ENCODE measurements at regions not wholly inside any gene's neighbourhood (a gene's known extent, or its start where the extent isn't known, plus 50 kb on each side); places are given as distances from the start of the nearest gene placed in this dataset.

DNA sequence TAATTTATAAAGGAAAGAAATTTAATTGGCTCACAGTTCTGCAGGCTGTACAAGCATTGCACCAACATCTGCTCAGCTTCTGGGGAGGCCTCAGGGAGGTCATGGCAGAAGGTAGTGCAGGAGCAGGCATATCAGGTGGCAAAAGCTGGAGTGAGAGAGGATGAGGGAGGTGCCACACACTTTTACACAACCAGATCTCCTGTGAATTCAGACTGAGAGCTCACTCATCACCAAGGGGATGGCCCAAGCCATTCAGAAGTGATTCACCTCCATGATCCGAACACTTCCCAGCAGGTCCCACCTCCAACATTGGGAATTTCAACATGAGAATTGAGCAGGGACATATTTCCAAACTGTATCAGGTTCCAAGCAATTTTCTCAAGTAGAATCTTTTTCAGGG lies 84.7 kb upstream of the BRINP1 start:
- H3K36me3 Mint-ChIP-seq = no peaks in the 10 kb centered on the region
- no peaks in the 10 kb centered on the region for H3K27me3 Mint-ChIP-seq
- H3K4me3 Mint-ChIP-seq = no peak overlapping the region

DNA sequence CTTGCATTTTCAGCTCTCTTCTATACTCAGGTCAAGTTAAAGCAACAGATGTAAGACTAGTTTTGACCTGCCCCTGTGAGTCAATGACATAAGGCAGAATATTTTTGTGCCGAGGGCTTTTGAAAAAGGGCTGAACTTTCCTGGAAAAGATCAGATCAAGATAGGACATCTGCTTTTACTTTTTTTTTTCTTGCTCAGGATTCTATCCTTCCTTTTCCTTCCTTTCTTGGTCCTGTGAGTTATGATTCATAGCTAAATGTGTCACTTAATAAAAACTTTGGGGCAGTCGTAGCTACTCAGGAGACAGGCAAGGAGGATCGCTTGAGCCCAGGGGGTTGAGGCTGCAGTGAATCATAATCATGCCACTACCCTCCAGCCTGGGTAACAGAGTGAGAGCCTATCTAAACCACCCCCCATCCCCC lies 84.3 kb upstream of the BRINP1 start:
- Mint-ChIP-seq H3K9me3 (peaks cover 10% of the 10 kb centered on the region), H3K4me1 (no peaks in the 10 kb centered on the region), H3K36me3 (no peaks in the 10 kb centered on the region), H3K4me3 (no peak overlapping the region), H3K27ac (no peak overlapping the region), H3K27me3 (no peaks in the 10 kb centered on the region)

More for the DNA sequence above, 84.7 kb upstream of the BRINP1 start:
- Mint-ChIP-seq H3K4me1 (no peaks in the 10 kb centered on the region), H3K27ac (no peak overlapping the region), H3K9me3 (peaks cover 10% of the 10 kb centered on the region)

DNA sequence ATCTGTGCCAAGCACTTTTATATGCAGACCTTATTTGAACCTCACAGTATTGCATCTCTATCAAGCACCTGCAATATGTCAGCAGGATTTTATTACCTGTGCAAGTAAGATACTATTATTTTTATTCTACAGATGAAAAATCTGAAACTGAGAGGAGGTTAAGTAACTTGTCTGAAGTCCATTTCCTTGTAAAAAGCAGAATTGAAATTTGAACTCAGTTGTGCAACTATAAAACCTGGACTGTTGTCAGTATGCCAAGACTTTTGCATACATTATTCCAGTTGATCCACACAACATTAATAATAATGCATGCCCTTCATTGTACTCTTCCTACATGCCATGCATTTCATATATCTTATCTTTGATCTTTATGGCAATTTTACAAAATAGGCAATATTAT lies 82.2 kb upstream of the BRINP1 start:
- Mint-ChIP-seq H3K36me3 (no peaks in the 10 kb centered on the region), H3K27ac (no peak overlapping the region), H3K9me3 (peaks cover 10% of the 10 kb centered on the region), H3K4me3 (no peak overlapping the region), H3K4me1 (no peaks in the 10 kb centered on the region), H3K27me3 (no peaks in the 10 kb centered on the region)

DNA sequence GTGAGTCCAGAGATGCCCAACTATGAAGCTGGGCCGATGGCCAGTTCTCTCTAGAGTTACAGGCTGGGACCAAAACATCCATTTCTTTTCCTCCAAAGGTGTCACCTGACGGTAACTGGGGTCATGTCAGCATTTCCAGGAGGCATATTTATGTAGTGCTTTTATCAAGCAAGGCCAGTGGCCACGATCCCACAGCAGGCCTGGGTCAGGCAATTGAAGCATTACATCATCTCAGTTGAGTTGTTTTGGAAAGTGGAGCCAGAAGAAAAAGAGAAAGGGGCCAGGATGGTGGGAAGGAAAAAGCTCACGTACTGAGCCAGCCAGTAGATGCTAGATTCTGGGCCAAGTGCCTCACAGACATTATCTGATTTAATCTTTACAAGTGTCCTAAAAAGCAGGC lies 73.9 kb upstream of the BRINP1 start:
- Mint-ChIP-seq H3K27me3 (no peaks in the 10 kb centered on the region), H3K4me3 (no peak overlapping the region), H3K4me1 (no peaks in the 10 kb centered on the region), H3K36me3 (no peaks in the 10 kb centered on the region), H3K27ac (no peak overlapping the region), H3K9me3 (no peaks in the 10 kb centered on the region)

DNA sequence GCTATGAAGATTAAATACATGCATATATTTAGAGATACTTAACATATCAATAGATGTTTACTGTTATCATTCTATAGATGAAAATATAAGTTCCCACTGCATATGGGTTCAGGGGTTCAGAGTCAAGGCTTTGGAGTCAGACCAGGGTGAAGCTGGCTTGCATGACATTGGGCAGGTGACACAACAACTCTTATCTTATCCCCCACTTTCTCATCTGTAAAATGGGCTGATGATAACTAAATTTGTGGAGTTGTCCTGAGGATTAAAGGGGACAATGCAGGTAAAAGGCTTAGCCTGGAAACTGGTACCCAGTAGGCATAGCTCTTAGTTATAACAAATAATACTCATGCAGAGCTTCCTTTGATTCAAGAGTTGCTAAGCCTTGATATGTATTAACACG lies 72.6 kb upstream of the BRINP1 start:
- H3K36me3 Mint-ChIP-seq = no peaks in the 10 kb centered on the region
- no peaks in the 10 kb centered on the region for H3K27me3 Mint-ChIP-seq
- no peaks in the 10 kb centered on the region for H3K4me1 Mint-ChIP-seq
- H3K9me3 Mint-ChIP-seq = no peaks in the 10 kb centered on the region
- H3K27ac Mint-ChIP-seq = no peak overlapping the region
- no peak overlapping the region for H3K4me3 Mint-ChIP-seq

DNA sequence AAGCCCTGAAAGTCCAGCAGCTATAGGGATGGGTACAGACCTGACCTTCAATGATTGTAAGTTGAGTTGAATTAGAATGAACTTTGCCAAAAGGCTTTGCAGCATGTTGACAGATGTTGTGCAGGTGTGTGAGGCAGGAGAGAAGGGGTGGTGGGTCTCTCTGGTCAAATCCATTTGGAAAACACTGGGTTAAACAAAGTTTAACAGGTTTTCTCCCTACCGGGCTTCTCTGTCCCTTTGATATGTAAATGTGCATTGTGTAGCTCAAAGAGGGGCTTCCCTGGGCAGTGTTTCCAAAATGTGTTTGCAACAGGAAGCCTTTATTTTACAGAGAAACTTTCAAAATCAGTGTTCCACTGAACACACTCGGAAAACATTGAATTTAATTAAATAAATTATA lies 72.1 kb upstream of the BRINP1 start:
- no peak overlapping the region for H3K4me3 Mint-ChIP-seq
- no peaks in the 10 kb centered on the region for H3K9me3 Mint-ChIP-seq
- no peaks in the 10 kb centered on the region for H3K4me1 Mint-ChIP-seq
- no peaks in the 10 kb centered on the region for H3K36me3 Mint-ChIP-seq
- H3K27me3 Mint-ChIP-seq = no peaks in the 10 kb centered on the region
- H3K27ac Mint-ChIP-seq = no peak overlapping the region

DNA sequence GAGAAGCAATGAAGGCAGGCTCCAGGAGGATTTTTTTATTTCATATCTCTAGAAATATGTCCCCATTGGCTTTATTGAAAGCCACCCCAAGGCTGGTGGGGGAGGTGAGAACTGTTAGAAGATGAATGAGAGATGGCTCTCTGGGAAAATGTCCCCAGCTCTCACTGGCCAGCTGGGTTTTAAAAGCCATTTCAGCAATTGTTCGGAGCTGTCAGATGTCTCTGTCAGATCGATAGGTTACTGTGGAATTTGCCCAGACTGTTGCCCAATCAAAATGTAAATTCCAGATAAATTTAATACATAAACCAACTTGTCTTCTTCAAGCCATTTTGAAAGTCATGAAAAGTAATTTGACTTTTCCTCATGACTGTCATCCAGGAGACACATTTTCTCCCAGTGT lies 67.0 kb upstream of the BRINP1 start:
- Mint-ChIP-seq H3K4me3 (no peak overlapping the region), H3K36me3 (no peaks in the 10 kb centered on the region), H3K9me3 (peaks cover 4% of the 10 kb centered on the region), H3K4me1 (no peaks in the 10 kb centered on the region), H3K27ac (no peak overlapping the region), H3K27me3 (no peaks in the 10 kb centered on the region)

DNA sequence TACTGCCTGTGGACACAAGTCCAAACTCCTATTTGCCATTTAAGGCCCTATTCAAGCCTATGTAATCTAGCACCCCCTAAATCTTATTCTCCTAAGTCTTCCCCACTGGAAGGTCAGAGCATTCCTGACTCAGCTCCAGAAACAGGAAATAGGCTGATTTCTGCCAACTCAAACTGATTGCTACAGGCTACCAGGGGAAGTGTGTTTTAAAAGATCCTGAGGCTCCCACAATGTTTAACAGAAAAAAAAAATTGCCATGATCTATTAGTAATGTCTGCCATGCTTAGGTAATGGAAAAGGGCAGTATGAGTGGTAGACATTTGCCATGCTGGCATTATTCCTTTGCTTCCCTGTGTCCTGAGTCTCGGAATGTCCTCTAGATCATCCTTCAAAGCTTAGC lies 65.8 kb upstream of the BRINP1 start:
- Mint-ChIP-seq H3K4me1 (no peaks in the 10 kb centered on the region), H3K9me3 (peaks cover 4% of the 10 kb centered on the region), H3K27ac (no peak overlapping the region), H3K27me3 (no peaks in the 10 kb centered on the region), H3K36me3 (no peaks in the 10 kb centered on the region), H3K4me3 (no peak overlapping the region)

DNA sequence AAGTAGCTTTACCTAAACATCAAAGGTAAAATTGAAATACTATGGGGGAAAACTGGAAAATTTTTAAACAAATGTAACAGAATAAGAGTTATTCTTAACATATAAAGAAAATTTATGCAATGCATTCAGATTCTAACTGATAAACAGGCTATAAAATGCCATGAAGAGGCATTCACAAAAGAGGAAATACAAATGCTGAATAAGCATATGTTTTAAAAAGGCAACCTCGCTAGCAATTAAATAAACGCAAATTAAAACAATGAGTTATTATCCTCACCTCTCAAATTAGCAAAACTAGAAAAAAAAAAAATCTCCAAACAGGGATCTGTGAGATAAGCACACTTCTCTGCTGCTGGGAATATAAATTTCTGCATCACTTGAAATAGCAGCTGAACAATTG lies 63.2 kb upstream of the BRINP1 start:
- peaks cover 1% of the 10 kb centered on the region for H3K27me3 Mint-ChIP-seq
- no peak overlapping the region for H3K4me3 Mint-ChIP-seq
- no peak overlapping the region for H3K27ac Mint-ChIP-seq
- H3K36me3 Mint-ChIP-seq = no peaks in the 10 kb centered on the region
- H3K4me1 Mint-ChIP-seq = no peaks in the 10 kb centered on the region
- peaks cover 4% of the 10 kb centered on the region for H3K9me3 Mint-ChIP-seq

DNA sequence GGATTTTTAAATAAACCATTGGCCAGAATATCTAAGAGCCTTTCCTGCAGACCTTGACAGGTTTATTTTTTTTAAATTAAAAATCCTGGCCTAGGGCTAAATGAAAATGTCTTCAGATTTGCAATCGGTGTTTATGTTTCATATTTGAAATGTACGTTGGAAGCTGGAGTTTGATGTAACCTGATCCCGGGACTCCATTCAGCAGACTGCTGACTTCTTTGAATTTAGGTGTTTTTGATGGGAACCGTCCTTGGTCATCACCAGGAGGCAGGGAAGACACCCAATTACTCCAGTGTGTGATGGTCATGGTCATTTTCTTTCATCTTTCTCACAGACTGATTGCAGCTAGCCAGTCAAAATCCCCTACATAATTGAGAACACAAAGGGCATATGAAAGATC lies 60.1 kb upstream of the BRINP1 start:
- H3K9me3 Mint-ChIP-seq = peaks cover 4% of the 10 kb centered on the region
- no peaks in the 10 kb centered on the region for H3K36me3 Mint-ChIP-seq
- no peak overlapping the region for H3K4me3 Mint-ChIP-seq
- no peaks in the 10 kb centered on the region for H3K4me1 Mint-ChIP-seq
- peaks cover 1% of the 10 kb centered on the region for H3K27me3 Mint-ChIP-seq
- no peak overlapping the region for H3K27ac Mint-ChIP-seq

DNA sequence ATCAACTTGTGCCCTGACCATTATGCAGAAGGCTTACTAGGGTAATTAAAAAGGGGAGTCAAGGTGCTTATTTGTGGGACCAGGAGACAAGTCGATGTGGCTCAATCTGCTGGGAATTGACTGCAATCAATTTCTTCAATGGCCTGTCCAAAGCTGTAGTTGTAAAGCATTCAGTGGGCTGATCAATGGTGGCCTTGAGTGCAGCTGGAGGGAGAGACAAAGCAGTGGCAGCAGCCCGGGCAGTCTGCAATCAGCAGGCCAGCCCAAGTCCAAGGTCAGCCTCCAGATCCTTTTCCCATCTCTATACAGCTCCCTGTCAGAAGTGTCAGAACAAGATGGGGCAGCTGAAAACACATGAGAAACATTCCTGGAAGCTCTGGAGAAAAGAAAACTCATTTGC lies 51.0 kb upstream of the BRINP1 start:
- Mint-ChIP-seq H3K27ac (no peak overlapping the region), H3K9me3 (peaks cover 18% of the 10 kb centered on the region), H3K36me3 (no peaks in the 10 kb centered on the region), H3K27me3 (no peaks in the 10 kb centered on the region), H3K4me1 (no peaks in the 10 kb centered on the region), H3K4me3 (no peak overlapping the region)

Data from activated naive CD4-positive, alpha-beta T cell treated with anti-CD3 and anti-CD28 coated beads, Interleukin-2, amount 50 U/mL, for 24 hours (primary cell).